ENCODE measurements at regions not wholly inside any gene's neighbourhood (a gene's known extent, or its start where the extent isn't known, plus 50 kb on each side); places are given as distances from the start of the nearest gene placed in this dataset.

DNA sequence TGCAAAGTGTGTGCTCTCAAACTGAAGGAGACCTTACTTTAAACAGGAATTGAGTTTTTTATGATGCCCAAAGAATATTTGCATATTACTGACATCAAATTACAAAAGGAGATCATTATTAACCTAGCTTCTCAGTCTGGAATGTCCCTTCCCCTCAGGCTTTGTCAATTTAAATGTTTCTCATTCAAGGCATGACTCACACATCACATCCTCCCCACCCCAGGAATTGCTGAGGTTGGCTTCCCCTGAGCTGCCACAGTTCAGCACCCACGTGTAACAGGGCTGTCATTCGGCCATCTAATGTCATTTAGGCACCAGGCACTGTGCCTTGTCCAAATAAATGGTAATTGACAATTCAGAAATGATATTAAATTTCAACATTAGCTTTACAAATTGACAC is 305.9 kb upstream of the MGMT start:
- in situ Hi-C loops (cut with MboI; ENCODE audit: low sequenced_read_pairs): no loop called here

DNA sequence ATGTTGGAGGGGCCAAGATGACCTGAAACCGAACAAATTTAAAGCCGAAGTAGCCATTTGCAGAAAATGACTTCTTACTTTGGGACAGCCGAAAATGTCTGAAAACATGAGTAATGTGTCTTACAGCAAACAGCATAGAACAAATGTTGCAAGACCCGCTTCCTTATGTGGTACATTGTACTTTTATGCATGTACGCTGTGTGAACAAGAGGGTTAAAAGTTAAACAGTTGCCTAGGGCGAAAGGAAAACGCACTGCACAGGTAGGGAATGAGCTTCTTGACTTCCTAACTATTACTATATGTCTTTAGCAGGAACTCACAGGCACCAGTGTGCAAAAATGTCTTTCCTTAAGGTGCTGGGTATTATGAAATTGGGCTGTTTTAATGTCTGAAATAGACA is 303.5 kb upstream of the MGMT start:
- in situ Hi-C loops (cut with MboI; ENCODE audit: low sequenced_read_pairs): no loop called here

DNA sequence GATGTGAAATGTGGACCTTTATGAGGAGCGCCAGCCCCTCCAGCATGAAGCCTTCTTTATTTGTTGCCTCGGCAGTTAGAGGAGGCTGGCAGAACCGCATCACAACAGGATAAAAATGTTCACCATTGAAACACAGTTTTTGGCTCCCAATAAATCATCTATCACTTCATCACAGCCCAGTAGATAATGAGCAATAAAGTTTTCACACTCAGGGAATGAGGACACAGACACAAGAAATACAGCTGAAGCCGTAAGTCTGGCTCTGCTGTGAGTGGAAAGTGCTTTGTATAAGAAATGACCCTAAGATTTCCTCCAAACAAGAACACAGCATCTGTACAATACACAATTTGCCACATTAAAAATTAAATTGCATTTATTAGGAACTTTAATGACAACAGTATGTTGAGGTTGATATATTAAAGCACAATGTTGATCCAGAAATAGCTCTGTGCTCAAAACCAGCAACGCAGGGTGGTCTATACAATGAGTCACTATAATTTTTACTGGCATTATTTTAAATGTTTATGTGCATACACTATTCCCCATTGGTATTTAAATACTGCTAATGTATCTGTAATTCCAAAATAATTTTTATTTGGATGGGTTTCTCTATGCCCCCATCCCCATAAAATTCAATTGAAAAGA is 301.8 kb upstream of the MGMT start:
- in situ Hi-C loops (cut with MboI; ENCODE audit: low sequenced_read_pairs): no loop called here

DNA sequence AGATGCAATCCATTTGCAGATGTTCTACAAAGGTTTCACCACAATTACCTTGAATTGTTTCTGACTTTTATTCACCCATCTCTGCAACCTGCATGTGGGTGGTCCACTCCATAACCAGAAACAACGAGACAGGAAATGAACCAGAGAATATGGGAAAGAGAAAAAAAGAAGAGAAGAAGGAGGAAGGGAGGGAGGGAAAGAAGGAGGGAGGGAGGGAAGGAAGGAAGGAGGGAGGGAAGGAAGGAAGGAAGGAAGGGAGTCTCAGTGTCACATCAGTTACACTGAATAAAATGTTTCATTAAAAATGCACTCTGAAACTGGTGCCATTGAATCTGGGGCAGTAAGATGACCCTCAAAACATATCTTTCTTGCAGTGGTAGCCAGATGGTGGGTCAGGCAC is 301.3 kb upstream of the MGMT start:
- in situ Hi-C loops (cut with MboI; ENCODE audit: low sequenced_read_pairs): no loop called here

DNA sequence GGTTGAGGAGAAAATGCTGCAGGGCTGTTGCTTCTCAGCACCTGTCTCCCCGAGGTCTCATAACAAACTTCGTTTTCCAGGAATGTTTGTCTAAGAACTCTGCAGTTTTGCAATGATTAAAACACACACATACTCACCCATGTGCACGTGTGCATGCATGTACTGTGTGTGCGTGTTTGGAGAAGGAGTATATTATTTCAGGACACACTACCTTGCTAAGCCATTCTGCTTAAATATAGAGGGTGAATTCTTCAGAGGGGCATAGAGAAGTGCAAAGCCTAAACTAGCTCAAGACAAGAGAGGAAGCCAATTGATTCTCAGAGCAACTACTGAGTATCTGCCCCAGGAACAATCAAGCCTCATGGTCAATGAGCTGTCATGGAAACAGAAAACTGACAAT is 298.4 kb upstream of the MGMT start:
- in situ Hi-C loops (cut with MboI; ENCODE audit: low sequenced_read_pairs): no loop called here

DNA sequence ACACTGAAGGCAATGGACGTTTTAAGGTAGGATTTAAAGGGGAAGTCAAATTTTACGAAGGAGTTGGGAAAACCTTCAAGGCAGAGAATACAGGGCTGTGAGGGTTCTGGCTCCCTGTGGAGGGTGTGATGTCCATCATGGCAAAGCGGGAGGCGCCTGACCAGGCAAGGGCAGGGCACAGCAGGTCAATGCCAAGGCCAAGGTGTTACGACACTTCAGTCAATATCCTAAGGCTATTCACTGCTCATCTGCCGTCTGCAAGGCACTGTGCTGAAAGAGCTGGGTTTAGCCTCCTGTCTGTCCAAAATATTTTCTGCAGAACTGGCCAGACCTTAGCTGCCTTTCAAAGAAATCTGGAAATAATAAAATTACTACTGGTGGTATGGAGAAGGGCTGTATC is 297.9 kb upstream of the MGMT start:
- in situ Hi-C loops (cut with MboI; ENCODE audit: low sequenced_read_pairs): no loop called here

DNA sequence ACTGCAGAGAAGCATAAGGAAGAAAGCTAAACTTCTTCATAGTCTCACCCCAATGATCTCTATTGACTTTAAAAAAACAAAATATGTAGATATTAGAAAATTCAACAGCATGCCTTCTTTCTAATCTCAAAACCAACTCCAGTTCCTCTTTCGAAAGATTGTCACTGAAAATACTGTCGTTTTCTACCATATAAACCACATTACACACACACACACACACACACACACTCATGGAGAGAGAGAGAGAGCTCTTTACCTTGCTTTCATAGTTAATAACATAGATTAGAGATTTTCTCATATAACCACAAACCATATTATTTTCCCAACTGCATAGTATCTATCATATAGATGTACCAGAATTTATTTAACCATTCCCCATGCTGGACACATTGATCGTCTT is 296.2 kb upstream of the MGMT start:
- in situ Hi-C loops (cut with MboI; ENCODE audit: low sequenced_read_pairs): no loop called here

DNA sequence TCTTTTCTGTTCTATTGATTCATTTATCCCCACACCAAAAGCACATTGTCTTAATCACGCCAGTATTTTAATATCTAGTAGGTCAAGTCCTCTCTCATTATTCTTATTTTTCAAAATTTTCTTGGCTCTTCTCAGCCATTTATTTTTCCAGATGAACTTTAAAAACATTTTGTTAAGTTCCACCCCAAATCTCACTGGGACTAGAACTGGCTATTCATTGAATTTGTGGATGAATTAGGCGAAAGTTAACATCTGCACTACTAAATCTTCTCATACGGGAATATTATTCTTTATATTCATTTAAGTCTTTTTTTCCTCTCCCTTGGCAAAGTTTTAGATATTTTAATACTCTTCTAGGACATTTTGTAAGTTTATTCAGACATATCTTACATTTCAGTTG is 295.2 kb upstream of the MGMT start:
- in situ Hi-C loops (cut with MboI; ENCODE audit: low sequenced_read_pairs): no loop called here

DNA sequence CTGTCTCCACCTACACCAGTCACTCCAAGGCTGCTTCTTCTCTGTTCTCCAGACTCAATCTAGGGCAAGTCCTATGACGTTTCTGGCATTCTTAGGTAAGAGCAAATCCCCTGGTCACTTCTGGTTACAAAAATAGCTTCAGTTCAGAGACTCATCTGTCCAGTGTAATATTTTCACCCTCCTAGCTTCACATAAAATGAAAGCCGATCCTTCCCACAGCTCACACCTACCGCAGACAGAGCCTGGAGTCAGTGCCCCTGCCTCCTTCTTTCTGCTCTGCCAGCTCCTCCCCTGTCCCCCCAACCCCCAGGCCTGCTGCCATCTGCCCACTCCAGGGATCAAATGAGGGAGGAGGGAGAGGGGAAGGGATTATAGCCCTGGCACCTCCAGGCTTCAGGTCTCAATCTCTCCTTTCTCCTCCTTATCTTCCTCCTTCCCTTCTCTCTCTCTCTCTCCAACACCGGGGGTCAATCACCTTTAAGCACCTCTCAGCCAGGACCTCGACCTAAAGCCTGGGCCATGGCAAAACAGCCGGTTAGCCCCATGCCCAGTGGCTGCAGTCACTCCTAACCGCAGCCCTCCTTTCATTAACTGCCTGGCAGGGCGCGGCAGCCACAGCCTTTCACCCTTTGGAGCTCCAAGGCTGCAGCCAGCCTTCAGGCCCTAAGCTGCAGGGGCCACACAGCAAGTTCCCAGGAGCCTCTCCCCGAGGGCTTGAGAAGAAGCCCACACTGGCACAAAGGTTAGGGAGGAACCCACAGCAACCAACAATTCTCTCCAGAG is 292.6 kb upstream of the MGMT start:
- in situ Hi-C loops (cut with MboI; ENCODE audit: low sequenced_read_pairs): no loop called here

DNA sequence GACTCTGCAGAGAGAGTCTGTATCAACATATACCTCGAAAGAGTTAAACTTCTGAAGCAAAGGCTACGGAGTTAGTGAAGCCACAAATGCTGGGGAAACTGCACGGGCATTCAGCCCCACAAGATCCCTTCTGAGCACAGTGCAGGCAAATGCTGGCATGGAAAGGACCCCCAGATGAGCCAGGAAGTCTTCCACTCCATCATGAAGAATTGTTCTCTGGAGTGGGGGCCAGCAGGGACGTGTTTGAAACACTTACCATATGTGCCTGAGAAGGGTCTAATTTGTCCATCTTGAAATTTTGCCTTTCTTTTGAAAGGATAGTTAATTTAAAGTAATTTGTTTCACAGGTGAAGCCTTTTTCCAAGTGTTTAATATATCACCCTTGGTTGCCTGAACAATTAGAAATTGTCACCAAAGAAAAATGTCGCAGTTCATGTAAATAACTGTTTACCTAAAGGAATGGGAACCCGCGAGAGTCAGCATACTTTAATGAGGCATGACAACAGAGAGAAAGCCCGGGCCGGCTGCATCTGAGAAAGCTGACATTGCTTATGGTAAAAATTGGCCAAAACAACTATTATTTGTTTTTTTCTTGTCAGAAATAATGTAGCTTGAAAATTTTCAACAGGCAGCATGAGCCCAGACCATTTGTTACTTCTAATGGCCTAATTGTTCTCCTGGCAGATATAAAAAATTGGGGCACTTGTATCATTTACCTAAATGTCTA is 287.6 kb upstream of the MGMT start:
- in situ Hi-C loops (cut with MboI; ENCODE audit: low sequenced_read_pairs): no loop called here

DNA sequence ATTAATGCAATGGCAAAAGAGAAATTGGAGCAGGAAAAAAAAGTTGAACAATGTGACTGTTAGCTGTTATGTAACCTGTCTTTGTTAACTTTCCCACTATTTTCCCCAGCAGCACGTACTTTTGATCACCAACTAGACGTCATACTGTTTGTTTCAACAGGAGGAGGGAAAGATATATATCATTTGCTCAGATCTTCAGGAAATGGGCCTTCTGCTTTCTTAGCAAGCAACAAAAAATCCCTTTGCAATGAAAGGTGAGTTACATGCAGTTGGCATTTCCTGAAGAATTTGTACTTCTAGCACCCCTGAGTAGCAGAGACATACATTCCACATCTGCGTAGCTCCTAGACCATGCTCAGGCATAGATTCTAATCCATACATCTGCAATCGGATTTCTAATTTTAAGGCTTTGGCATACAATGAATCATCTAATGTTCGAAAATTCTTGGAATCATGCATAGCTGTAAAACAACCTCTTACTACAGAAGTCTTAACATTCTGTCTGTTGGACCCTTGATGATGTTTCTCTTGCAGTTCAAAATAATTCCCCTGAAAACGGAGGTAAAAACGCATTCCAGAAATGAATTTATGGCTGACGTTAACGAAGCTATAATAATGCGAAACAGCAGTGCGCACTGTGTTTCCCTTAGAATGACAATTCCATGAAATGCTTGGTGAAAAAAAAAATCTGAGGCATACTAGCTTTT is 286.9 kb upstream of the MGMT start:
- in situ Hi-C loops (cut with MboI; ENCODE audit: low sequenced_read_pairs): no loop called here

DNA sequence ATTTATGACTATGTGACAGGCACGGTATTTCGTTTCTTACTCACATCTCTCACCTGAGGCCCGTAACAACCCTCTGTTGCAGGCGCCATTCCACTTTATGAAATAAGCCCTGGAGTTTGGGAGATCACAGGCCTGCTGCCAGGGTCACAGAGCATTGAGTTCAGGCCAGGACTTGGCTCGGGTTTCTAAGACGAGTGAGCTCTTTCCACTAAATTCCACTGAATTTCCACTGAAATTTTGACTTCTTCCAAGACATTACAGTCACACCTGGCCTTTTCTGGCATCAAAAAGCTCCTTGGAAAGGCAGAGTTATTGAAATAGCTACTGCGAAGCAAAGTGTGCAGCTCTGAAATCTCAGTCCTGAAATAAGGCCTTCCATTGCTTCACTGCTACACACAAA is 282.8 kb upstream of the MGMT start:
- in situ Hi-C loops (cut with MboI; ENCODE audit: low sequenced_read_pairs): no loop called here

DNA sequence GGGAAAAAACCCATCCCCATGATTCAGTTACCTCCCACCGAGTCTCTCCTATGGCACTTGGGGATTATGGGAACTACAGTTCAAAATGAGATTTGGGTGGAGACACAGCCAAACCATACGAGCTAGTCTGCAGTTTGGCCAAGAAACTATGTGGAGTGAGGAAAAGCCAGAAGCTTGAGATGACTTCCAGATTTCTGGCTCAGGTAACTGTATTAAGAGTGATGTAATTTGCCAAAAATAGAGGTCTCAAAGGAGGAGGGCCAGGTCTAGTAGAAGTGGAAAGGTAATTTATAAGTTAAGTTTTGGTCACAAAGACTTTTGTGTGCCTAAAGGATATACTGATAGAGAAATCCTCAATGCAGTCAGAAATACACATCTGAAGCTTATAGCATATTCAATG is 279.7 kb upstream of the MGMT start:
- in situ Hi-C loops (cut with MboI; ENCODE audit: low sequenced_read_pairs): no loop called here

DNA sequence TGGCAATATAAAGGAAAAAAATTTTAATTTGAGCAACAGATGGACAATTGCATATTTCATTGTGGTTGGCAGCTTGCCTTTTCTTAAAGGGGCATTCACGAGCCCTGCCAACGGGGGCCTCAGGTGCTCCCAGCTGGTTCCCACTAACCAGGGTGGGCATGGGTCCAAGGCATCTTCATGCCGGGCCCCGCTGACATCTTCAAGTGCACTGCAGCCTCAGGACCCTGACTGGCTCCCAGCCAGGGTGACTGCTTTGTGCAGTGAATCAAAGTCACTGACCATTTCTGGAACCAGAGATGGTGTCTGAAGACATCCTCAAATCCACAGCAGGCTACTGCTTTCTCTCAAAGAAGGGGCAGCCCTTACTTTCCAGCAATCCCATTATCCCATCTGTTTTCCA is 275.2 kb upstream of the MGMT start:
- in situ Hi-C loops (cut with MboI; ENCODE audit: low sequenced_read_pairs): no loop called here

DNA sequence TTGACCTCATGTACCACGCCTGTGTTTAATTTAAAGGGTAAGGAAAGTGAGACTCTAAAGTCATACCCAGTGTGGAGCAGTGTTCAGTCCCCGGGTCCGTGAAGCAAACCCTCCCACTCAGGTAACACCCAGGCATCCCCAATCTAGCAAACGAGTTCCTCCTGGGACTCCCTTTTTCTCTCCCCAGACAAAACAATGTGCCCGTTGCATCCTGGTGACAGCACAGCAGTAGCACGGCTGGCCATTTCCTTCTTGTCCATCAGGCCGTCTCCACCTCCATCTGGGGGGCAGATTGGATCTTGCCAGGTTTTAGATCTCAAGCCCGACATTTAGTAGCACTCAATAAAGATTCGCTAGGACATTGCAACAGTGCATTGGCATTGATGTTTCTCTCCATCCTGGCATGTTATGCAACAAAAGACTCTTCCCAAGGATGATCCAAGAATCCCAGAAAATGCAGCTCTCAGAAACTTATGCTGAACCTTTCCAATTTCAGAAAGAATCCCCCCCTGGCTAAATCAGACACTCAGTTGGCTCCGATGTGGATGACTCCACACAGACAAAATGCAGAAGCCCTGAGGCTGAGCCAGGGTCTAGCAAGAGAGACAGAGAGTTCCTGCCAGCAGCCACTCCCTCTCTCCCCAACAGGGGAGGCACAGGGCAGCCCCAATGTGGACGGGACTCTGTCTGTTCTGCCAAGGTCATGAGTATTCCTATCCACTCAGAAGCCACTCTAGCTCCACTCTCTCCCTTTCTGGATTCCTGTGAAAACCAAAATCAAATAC is 274.5 kb upstream of the MGMT start:
- in situ Hi-C loops (cut with MboI; ENCODE audit: low sequenced_read_pairs): no loop called here

DNA sequence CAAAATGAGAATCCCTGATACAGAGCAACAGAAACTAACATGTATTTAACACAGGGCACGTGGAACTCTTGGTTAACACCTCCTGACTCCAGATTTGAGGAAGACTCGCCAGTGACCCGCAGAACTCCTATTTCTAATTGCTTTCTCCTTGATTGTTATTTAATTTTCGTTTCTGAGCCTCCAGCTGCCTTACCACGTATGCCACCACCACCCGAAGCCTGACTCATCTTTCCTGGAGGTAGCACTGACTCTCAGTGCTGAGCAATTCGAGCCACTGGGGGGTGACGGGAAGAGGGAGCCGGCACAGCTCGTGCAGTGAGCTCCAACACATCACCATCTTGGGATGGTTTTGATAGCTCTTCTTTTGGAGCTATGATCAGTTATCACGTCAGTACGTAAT is 273.9 kb upstream of the MGMT start:
- in situ Hi-C loops (cut with MboI; ENCODE audit: low sequenced_read_pairs): no loop called here

DNA sequence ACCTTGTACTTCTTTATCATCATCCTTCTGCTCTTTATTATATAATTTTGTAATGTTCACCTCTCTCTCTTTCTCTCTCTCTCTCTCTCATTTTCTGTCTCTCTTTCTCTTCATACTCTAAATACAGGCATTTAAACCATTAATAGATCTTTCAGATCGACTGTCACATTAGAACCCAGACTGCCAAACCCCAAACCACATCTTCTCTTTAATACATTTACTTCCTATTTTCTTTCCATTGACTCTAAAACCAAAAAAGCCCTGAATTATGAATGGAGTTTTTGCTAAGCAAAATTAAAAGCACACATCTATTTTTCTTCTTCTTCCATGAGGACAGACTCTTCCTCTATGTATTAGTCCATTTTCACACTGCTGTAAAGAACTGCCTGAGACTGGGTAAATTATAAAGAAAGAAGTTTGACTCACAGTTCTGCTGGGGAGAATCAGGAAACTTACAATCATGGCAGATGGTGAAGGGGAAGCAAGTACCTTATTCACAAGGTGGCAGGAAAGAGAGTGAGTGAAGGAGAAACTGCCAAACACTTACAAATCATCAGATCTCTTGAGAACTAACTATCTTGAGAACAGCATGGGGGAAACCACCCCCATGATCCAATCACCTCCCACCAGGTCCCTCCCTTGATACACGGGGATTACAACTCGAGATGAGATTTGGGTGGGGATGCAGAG is 272.7 kb upstream of the MGMT start:
- in situ Hi-C loops (cut with MboI; ENCODE audit: low sequenced_read_pairs): no loop called here

DNA sequence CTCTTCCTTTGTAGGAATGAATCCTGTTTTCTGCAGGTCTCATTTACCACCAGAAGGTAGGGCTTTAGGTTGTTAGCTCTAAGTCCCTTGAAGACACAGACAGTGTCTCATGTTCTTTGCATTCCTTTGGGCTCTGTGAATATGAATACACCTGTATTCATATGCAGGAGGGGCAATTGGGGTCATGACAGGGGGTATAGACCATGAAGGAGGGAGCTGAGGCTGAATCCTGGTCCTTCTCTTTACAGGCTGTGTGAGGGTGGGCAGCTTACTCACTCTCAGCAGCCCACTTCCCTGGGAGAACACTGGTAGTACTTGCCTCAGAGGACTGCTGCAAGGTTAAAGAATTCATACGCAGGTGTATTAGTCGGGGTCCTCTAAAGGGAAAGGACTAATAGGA is 267.2 kb upstream of the MGMT start:
- in situ Hi-C loops (cut with MboI; ENCODE audit: low sequenced_read_pairs): no loop called here

DNA sequence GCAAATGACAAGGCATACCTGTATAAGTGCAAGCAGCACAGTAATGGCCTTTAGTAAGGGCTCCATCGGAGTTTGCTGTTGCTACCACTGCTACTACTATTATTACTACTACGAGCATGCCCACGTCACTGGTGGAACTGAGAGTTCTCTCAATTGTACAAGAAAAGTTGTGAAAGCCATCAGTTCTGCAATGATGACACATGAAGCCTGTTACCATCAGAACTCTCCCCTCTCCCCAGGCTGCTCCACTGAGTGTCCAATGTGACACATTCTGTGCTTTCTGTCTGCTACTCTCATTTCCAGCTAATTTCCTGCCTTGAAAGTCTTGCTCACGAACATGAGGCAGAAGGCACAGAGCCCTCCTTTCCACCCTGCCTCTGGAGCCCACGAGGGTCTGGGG is 263.2 kb upstream of the MGMT start:
- in situ Hi-C loops (cut with MboI; ENCODE audit: low sequenced_read_pairs): no loop called here

DNA sequence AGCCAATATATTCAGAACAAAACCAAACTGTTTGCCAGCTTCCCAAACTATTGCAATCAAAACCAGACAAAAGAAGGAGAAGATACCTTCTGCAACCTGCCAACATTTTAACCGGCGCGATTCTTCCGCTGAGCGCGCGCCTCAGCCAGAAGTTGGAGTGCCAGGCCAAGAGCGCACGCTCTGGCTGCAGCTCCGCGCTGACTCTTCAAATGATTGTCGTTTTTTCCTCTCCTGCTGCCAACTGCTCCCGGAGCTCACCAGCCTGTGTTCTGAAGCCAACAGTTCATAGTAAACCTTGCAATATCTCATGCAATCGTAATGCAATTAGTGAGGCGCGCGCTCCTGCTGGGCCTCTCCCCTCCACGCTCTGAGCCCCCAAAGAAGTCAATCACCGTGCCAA is 259.7 kb upstream of the MGMT start:
- in situ Hi-C loops (cut with MboI; ENCODE audit: low sequenced_read_pairs): no loop called here
